Thyroid gland (tissue), 4 donors: ENCODE measurements at regions not wholly inside any gene's neighbourhood (a gene's known extent, or its start where the extent isn't known, plus 50 kb on each side); places are given as distances from the start of the nearest gene placed in this dataset.

Experiments used
- DNase-seq, 2 donors: peaks; one replicate each; pipeline ENCODE4 v3.0.0-alpha.2; 2019
- H3K27ac ChIP-seq, 3 donors: fragments of 200-600 bp; sonication (generic); 1 replicate in 2 of 3; 2 replicates in 1 of 3; pipeline ENCODE4 v1.5.1; 2016 to 2019; ENCODE audit warnings: mild to moderate bottlenecking in 1 of 3, moderate library complexity in 1 of 3
- H3K27me3 ChIP-seq: fragments of 200-600 bp; sonication (generic); one replicate; pipeline ENCODE4 v1.5.1; 2019
- H3K36me3 ChIP-seq, 2 donors: fragments of 200-600 bp; sonication (generic); one replicate each; pipeline ENCODE4 v1.5.1; 2016 to 2019
- H3K4me1 ChIP-seq, 2 donors: fragments of 200-600 bp; sonication (generic); one replicate each; pipeline ENCODE4 v1.5.1; 2017 to 2019
- H3K4me3 ChIP-seq, 3 donors: fragments of 200-600 bp; sonication (generic); replicated peaks in 1 of 3; 1 replicate in 2 of 3; 2 replicates in 1 of 3; pipeline ENCODE4 v1.5.1; 2016; ENCODE audit warnings: mild to moderate bottlenecking in 1 of 3
- H3K9me3 ChIP-seq: fragments of 200-600 bp; sonication (generic); one replicate; pipeline ENCODE4 v1.5.1; 2017
- POLR2A ChIP-seq, 2 donors: fragments of 450-650 bp; IDR thresholded peaks; one replicate each; pipeline ENCODE4 v1.6.1; 2017; ENCODE audit warnings: antibody characterized with exemption in 2 of 2, mild to moderate bottlenecking in 2 of 2, moderate library complexity in 1 of 2
- WGBS, 2 donors: methylation state at CpG; one replicate each; pipeline ENCODE4 v1.1.5; 2017; 5-methylcytosine and 5-hydroxymethylcytosine counted together
- intact Hi-C: fragments of 100-400 bp; cut with DNase I; formaldehyde crosslinking; loops from one replicate; pipeline ENCODE4 v1.15.1; 2023
- TF ChIP-seq, protein P1 (sequence below), 6 experiments: fragments of 200-600 bp in 3 of 6; fragments of 450-650 bp in 3 of 6; sonication (generic) in 3 of 6; IDR thresholded peaks; one replicate each; pipeline ENCODE4 v1.5.1; 2016 to 2019; ENCODE audit warnings: antibody characterized with exemption in 6 of 6, mild to moderate bottlenecking in 2 of 6, inconsistent platforms in 1 of 6, moderate library complexity in 1 of 6

DNA sequence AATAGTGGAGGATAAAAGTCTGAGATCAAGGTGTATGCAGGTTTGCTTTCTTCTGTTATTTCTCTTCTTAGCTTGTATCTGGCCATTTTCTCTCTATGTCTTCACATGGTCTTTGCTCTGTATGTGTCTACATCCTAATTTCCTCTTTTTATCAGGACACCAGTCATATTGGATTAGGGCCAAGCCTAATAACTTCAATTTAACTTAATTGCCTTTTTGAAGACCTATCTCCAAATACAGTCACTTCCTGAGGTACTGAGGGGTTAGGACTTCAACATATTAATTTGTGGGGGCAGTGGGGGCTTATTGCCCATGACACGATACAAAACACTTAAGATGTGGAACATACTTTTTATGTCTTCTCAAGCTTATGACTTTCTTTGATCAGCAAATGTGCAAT, 632.9 kb upstream of the CELF4 start:
- intact Hi-C loops = no loop called here
- WGBS, 2 donors = 83 to 87% methylated on average over 1 of the region's 1 CpG
- TF ChIP-seq POLR2A (IDR thresholded peaks at IDR 0.05) = no peak
- TF ChIP-seq, protein P1, sequence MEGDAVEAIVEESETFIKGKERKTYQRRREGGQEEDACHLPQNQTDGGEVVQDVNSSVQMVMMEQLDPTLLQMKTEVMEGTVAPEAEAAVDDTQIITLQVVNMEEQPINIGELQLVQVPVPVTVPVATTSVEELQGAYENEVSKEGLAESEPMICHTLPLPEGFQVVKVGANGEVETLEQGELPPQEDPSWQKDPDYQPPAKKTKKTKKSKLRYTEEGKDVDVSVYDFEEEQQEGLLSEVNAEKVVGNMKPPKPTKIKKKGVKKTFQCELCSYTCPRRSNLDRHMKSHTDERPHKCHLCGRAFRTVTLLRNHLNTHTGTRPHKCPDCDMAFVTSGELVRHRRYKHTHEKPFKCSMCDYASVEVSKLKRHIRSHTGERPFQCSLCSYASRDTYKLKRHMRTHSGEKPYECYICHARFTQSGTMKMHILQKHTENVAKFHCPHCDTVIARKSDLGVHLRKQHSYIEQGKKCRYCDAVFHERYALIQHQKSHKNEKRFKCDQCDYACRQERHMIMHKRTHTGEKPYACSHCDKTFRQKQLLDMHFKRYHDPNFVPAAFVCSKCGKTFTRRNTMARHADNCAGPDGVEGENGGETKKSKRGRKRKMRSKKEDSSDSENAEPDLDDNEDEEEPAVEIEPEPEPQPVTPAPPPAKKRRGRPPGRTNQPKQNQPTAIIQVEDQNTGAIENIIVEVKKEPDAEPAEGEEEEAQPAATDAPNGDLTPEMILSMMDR (IDR thresholded peaks at IDR 0.05) = no peak
- no peaks in the 10 kb centered on the region for H3K36me3 ChIP-seq
- DNase-seq = no peak
- no peak overlapping the region for H3K4me3 ChIP-seq
- no peaks in the 10 kb centered on the region for H3K9me3 ChIP-seq
- H3K27me3 ChIP-seq = no peaks in the 10 kb centered on the region
- peaks cover 0 to 7% of the 10 kb centered on the region in 2 donors for H3K4me1 ChIP-seq
- no peak overlapping the region for H3K27ac ChIP-seq

DNA sequence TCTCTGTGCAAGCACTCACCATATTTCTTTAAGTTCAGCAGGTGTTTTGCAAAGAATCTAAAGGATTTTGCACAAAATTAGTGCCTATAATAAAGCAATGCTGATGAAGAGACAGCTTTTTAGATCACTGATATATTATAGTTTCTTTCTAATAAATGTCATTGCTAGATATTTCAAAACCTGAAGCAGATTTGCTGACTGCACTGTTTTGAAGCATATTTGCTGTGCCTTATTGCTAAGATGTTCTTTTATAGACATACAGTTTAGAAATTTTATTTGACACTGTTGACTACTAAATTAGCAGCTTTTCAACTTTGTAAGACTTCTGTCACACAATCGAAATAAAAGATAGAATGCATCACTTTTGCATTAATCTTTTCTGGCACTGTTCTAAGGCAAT, 620.9 kb upstream of the CELF4 start:
- no peak overlapping the region for H3K4me3 ChIP-seq
- no peaks in the 10 kb centered on the region for H3K4me1 ChIP-seq
- intact Hi-C loops = no loop called here
- no peak overlapping the region for H3K27ac ChIP-seq
- H3K27me3 ChIP-seq = no peaks in the 10 kb centered on the region
- no peaks in the 10 kb centered on the region for H3K9me3 ChIP-seq
- DNase-seq = no peak
- WGBS, 2 donors = 90% methylated on average over 1 of the region's 1 CpG
- TF ChIP-seq POLR2A (IDR thresholded peaks at IDR 0.05) = no peak
- TF ChIP-seq, protein P1 (IDR thresholded peaks at IDR 0.05) = no peak
- no peaks in the 10 kb centered on the region for H3K36me3 ChIP-seq

DNA sequence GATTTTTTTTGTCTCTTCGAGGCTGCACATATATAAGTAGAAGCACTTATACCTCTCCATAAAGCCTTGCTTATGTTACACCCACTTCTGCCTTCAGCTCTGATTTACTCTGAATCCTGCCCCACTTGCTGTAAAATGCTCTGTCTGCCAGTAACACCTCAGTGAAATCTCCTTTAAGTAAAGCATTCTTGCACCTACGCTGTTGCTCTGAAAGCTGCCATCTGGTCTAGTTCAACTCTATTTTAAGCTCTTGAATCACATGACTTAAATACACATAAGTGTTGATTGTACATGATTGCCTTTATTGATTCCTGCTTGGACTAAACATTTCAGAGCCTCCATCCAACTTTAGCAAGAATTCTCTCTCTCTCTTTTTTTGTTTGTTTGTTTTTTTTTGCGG, 609.0 kb upstream of the CELF4 start:
- TF ChIP-seq POLR2A (IDR thresholded peaks at IDR 0.05) = no peak
- TF ChIP-seq, protein P1 (IDR thresholded peaks at IDR 0.05) = no peak
- no peak overlapping the region for H3K27ac ChIP-seq
- intact Hi-C loops = no loop called here
- whole genome bisulfite sequencing, 2 donors = 26 to 28% methylated on average over 3 of the region's 3 CpGs
- H3K9me3 ChIP-seq = no peaks in the 10 kb centered on the region
- no peak for DNase-seq
- H3K4me3 ChIP-seq = no peak overlapping the region
- H3K36me3 ChIP-seq = no peaks in the 10 kb centered on the region
- H3K4me1 ChIP-seq = no peaks in the 10 kb centered on the region
- H3K27me3 ChIP-seq = no peaks in the 10 kb centered on the region

DNA sequence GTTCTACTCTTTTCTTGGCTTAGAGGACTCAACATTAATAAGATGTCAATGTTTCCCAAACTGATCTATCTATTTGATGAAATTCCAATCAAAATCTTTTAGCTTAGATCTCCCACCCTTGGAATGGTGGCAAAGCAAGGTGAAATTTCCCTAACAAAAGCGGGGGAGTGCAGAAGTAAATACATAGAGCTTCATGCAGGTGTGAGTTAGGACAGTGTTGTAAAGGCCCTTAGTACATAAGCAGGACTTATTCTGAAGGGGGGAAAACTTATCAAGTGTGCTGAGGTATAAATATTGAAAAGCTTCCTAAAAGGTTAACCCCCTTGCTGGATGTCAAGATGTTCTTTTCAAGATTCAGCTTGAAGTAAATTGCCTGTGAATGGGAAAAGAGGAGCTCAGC, 608.6 kb upstream of the CELF4 start:
- intact Hi-C loops = no loop called here
- no peak for DNase-seq
- 96 to 100% methylated on average over 1 of the region's 1 CpG for WGBS, 2 donors
- Histone ChIP-seq H3K4me3 (no peak overlapping the region), H3K9me3 (no peaks in the 10 kb centered on the region), H3K27ac (no peak overlapping the region), H3K27me3 (no peaks in the 10 kb centered on the region), H3K4me1 (no peaks in the 10 kb centered on the region), H3K36me3 (no peaks in the 10 kb centered on the region)
- TF ChIP-seq, protein P1 (IDR thresholded peaks at IDR 0.05) = no peak
- no peak for TF ChIP-seq POLR2A (IDR thresholded peaks at IDR 0.05)

DNA sequence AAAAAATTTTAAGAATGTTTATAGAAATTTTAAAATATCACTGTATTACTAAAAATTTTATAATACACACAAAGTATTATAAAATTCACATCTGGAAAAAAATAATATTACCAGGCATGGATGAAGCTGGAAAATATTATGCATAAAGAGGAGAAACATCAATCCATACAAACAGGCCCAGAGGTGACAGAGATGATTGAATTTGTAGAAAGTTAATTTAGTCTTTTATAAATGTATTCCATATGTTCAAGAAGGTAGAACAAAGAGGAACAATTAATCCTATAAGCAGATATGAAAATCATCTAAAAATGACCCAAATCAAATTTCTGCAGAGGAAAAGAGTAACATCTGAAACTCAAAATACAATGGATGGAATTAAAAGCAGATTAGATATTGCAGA, 605.2 kb upstream of the CELF4 start:
- H3K27ac ChIP-seq = no peak overlapping the region
- H3K9me3 ChIP-seq = no peaks in the 10 kb centered on the region
- H3K4me3 ChIP-seq = no peak overlapping the region
- no peaks in the 10 kb centered on the region for H3K4me1 ChIP-seq
- H3K36me3 ChIP-seq = no peaks in the 10 kb centered on the region
- TF ChIP-seq POLR2A (IDR thresholded peaks at IDR 0.05) = no peak
- TF ChIP-seq, protein P1 (IDR thresholded peaks at IDR 0.05) = no peak
- intact Hi-C loops = no loop called here
- no peaks in the 10 kb centered on the region for H3K27me3 ChIP-seq
- no peak for DNase-seq
